ENCODE measurements at regions not wholly inside any gene's neighbourhood (a gene's known extent, or its start where the extent isn't known, plus 50 kb on each side); places are given as distances from the start of the nearest gene placed in this dataset.

- POLR2A ChIA-PET = no interaction called here
- no peak for ATAC-seq
Measured at GRCh38 chr11:19403196-19403895, 162.6 kb upstream of the E2F8 start.

GRCh38 chr11:19400296-19400695, 159.6 kb upstream of the E2F8 start:
- H3K36me3 ChIP-seq (ENCODE audit: control insufficient read depth, insufficient read depth, low read length) = no peaks in the 10 kb centered on the region
- peaks cover 8% of the 10 kb centered on the region for H3K27me3 ChIP-seq (ENCODE audit: control insufficient read depth, insufficient read depth, low read length)
- DNase-seq (ENCODE audit: low read depth, low spot score) (no peak), ATAC-seq (no peak)
- intact Hi-C loops (cut with micrococcal nuclease; ENCODE audit: unreplicated experiment) = no loop called here
- in situ Hi-C loops (cut with HindIII; ENCODE audit: low pct_unique_long_range_greater_than_20kb, low sequenced_read_pairs) = no loop called here
- BruUV-seq (replicated peaks) = no TSS peak
- TF ChIP-seq POLR2AphosphoS5 (IDR thresholded peaks at IDR 0.05; ENCODE audit: low read depth, low read length) = no peak
- TF ChIP-seq, protein P1, sequence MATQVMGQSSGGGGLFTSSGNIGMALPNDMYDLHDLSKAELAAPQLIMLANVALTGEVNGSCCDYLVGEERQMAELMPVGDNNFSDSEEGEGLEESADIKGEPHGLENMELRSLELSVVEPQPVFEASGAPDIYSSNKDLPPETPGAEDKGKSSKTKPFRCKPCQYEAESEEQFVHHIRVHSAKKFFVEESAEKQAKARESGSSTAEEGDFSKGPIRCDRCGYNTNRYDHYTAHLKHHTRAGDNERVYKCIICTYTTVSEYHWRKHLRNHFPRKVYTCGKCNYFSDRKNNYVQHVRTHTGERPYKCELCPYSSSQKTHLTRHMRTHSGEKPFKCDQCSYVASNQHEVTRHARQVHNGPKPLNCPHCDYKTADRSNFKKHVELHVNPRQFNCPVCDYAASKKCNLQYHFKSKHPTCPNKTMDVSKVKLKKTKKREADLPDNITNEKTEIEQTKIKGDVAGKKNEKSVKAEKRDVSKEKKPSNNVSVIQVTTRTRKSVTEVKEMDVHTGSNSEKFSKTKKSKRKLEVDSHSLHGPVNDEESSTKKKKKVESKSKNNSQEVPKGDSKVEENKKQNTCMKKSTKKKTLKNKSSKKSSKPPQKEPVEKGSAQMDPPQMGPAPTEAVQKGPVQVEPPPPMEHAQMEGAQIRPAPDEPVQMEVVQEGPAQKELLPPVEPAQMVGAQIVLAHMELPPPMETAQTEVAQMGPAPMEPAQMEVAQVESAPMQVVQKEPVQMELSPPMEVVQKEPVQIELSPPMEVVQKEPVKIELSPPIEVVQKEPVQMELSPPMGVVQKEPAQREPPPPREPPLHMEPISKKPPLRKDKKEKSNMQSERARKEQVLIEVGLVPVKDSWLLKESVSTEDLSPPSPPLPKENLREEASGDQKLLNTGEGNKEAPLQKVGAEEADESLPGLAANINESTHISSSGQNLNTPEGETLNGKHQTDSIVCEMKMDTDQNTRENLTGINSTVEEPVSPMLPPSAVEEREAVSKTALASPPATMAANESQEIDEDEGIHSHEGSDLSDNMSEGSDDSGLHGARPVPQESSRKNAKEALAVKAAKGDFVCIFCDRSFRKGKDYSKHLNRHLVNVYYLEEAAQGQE (IDR thresholded peaks at IDR 0.05; ENCODE audit: insufficient read depth in 1 of 2, low read depth in 2 of 2, low read length in 1 of 2) = no peak
- no peak for TF ChIP-seq TCF7L2 (IDR thresholded peaks at IDR 0.05; ENCODE audit: low read depth, low read length)
- no peak for TF ChIP-seq SIN3A (IDR thresholded peaks at IDR 0.05; ENCODE audit: borderline replicate concordance, insufficient read depth, low read depth, low read length)
- TF ChIP-seq CTCF (IDR thresholded peaks at IDR 0.05) = no peak
- no peaks in the 10 kb centered on the region for H3K9me3 ChIP-seq (ENCODE audit: control insufficient read depth, insufficient read depth, low read depth, low read length)
- no peak overlapping the region for H3K27ac ChIP-seq (ENCODE audit: low read length)
- ChIA-PET POLR2A (no interaction called here), CTCF (no interaction called here)
- no peaks in the 10 kb centered on the region for H3K4me1 ChIP-seq (ENCODE audit: control insufficient read depth, insufficient read depth, low read length)
- no peak overlapping the region for H3K4me3 ChIP-seq (ENCODE audit: low read depth in 2 of 2, low read length in 2 of 2)

More at GRCh38 chr11:19403196-19403895, 162.6 kb upstream of the E2F8 start:
- in situ Hi-C loops (cut with HindIII; ENCODE audit: low pct_unique_long_range_greater_than_20kb, low sequenced_read_pairs) = no loop called here
- no peaks in the 10 kb centered on the region for H3K4me1 ChIP-seq (ENCODE audit: control insufficient read depth, insufficient read depth, low read length)
- no peak overlapping the region for H3K4me3 ChIP-seq (ENCODE audit: low read depth in 2 of 2, low read length in 2 of 2)
- no TSS peak for BruUV-seq (replicated peaks)
- H3K27ac ChIP-seq (ENCODE audit: low read length) = no peak overlapping the region
- CTCF ChIA-PET = no interaction called here
- H3K9me3 ChIP-seq (ENCODE audit: control insufficient read depth, insufficient read depth, low read depth, low read length) = no peaks in the 10 kb centered on the region
- intact Hi-C loops (cut with micrococcal nuclease; ENCODE audit: unreplicated experiment) = no loop called here
- DNase-seq (ENCODE audit: low read depth, low spot score) = no peak
- H3K27me3 ChIP-seq (ENCODE audit: control insufficient read depth, insufficient read depth, low read length) = peaks cover 6% of the 10 kb centered on the region; the same call in 1 of the 2 replicates
- no peak for TF ChIP-seq SIN3A (IDR thresholded peaks at IDR 0.05; ENCODE audit: borderline replicate concordance, insufficient read depth, low read depth, low read length)
- TF ChIP-seq POLR2AphosphoS5 (IDR thresholded peaks at IDR 0.05; ENCODE audit: low read depth, low read length) = no peak
- TF ChIP-seq CTCF (IDR thresholded peaks at IDR 0.05) = no peak
- TF ChIP-seq, protein P1 (IDR thresholded peaks at IDR 0.05; ENCODE audit: insufficient read depth in 1 of 2, low read depth in 2 of 2, low read length in 1 of 2) = no peak
- TF ChIP-seq TCF7L2 (IDR thresholded peaks at IDR 0.05; ENCODE audit: low read depth, low read length) = no peak
- no peaks in the 10 kb centered on the region for H3K36me3 ChIP-seq (ENCODE audit: control insufficient read depth, insufficient read depth, low read length)
